OCI-LY1 (cell line): ENCODE measurements at regions not wholly inside any gene's neighbourhood (a gene's known extent, or its start where the extent isn't known, plus 50 kb on each side); places are given as distances from the start of the nearest gene placed in this dataset.

Experiments
- EZH2 ChIP-seq: fragments of 200-600 bp; sonication (generic), shearing (Covaris generic); IDR thresholded peaks from 2 replicates; pipeline ENCODE4 v1.8.0; 2017; ENCODE audit warnings: borderline replicate concordance, mixed run types, mild to moderate bottlenecking, antibody characterized with exemption, low read length, moderate library complexity, mixed read lengths
- TF ChIP-seq, protein P1 (sequence below): fragments of 200-600 bp; sonication (generic), shearing (Covaris generic); IDR thresholded peaks from 2 replicates; pipeline ENCODE4 v1.5.1; 2017; ENCODE audit warnings: mild to moderate bottlenecking, antibody characterized with exemption, low read length, moderate library complexity, mixed read lengths

DNA sequence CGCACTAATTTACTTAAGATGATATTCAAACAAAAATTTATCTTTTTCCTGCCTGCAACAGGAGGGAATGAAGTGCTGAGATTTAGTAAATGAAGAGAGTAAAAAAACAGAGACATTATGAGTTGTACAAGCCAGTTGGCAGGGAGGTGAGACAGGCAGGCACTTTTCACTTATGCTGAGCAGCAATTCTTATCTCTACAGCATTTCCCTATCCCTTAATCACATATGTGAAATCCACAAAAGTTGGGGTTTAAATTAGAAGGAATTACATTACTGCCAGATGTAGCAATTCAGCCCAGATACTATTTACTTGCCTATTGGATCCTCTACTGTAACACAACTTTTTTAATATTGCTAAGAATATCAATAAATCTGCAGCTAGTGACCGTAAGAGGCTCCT is 314.2 kb upstream of the LRP1B start:
- no peak for TF ChIP-seq EZH2
- TF ChIP-seq, protein P1, sequence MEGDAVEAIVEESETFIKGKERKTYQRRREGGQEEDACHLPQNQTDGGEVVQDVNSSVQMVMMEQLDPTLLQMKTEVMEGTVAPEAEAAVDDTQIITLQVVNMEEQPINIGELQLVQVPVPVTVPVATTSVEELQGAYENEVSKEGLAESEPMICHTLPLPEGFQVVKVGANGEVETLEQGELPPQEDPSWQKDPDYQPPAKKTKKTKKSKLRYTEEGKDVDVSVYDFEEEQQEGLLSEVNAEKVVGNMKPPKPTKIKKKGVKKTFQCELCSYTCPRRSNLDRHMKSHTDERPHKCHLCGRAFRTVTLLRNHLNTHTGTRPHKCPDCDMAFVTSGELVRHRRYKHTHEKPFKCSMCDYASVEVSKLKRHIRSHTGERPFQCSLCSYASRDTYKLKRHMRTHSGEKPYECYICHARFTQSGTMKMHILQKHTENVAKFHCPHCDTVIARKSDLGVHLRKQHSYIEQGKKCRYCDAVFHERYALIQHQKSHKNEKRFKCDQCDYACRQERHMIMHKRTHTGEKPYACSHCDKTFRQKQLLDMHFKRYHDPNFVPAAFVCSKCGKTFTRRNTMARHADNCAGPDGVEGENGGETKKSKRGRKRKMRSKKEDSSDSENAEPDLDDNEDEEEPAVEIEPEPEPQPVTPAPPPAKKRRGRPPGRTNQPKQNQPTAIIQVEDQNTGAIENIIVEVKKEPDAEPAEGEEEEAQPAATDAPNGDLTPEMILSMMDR: no peak
